WTC11 (cell line): ENCODE measurements at regions not wholly inside any gene's neighbourhood (a gene's known extent, or its start where the extent isn't known, plus 50 kb on each side); places are given as distances from the start of the nearest gene placed in this dataset.

Source experiments
- ATAC-seq: fragments of 200-7000 bp; cut with Tn5 transposase; 2 replicates; pipeline ENCODE4 v1.10.0; 2021; ENCODE audit warnings: mild to moderate bottlenecking, moderate library complexity
- CTCF ChIA-PET: fragments of 300-600 bp; sonication (Branson Sonifier 250); formaldehyde crosslinking; loops from one replicate; lab custom pipeline; 2021; ENCODE audit warnings: antibody characterized with exemption; lab: Charles Lee
- POLR2A ChIA-PET: fragments of 350-600 bp; sonication (Branson Sonifier 250); formaldehyde crosslinking; loops from one replicate; lab custom pipeline; 2021; ENCODE audit warnings: antibody characterized with exemption; lab: Charles Lee
- DNase-seq: peaks from one replicate; pipeline ENCODE4 v3.0.0; 2021; ENCODE audit warnings: low spot score
- H3K27ac Mint-ChIP-seq: 2 replicates; pipeline ENCODE4 v1.8.0; 2021; ENCODE audit warnings: mixed read lengths
- H3K27me3 Mint-ChIP-seq: 2 replicates; pipeline ENCODE4 v1.8.0; 2021; ENCODE audit warnings: low read depth, mild to moderate bottlenecking, moderate library complexity, mixed read lengths
- H3K36me3 Mint-ChIP-seq: 2 replicates; pipeline ENCODE4 v1.8.0; 2021; ENCODE audit warnings: mixed read lengths
- H3K4me1 Mint-ChIP-seq: 2 replicates; pipeline ENCODE4 v1.8.0; 2022; ENCODE audit warnings: mixed read lengths
- H3K4me3 Mint-ChIP-seq: 2 replicates; pipeline ENCODE4 v1.8.0; 2021; ENCODE audit warnings: mild to moderate bottlenecking, moderate library complexity, mixed read lengths
- H3K9me3 Mint-ChIP-seq: 2 replicates; pipeline ENCODE4 v1.8.0; 2021; ENCODE audit warnings: mixed read lengths
- AR ChIP-seq: fragments of 250-450 bp; sonication (Bioruptor Pico); IDR thresholded peaks from 2 replicates; pipeline ENCODE4 v1.9.0; 2021; ENCODE audit warnings: mild to moderate bottlenecking
- CREB1 ChIP-seq: sonication (generic); formaldehyde crosslinking; IDR thresholded peaks from 2 replicates; pipeline ENCODE4 v1.8.0; 2023; ENCODE audit warnings: mild to moderate bottlenecking, missing genetic modification reagents
- E2F1 ChIP-seq: sonication (generic); formaldehyde crosslinking; IDR thresholded peaks from 2 replicates; pipeline ENCODE4 v1.8.0; 2022; ENCODE audit warnings: mild to moderate bottlenecking, missing genetic modification reagents
- FOXP1 ChIP-seq: sonication (generic); formaldehyde crosslinking; IDR thresholded peaks from 2 replicates; pipeline ENCODE4 v1.8.0; 2022; ENCODE audit warnings: missing genetic modification reagents, mild to moderate bottlenecking, moderate library complexity, borderline replicate concordance
- FOXP4 ChIP-seq: sonication (generic); formaldehyde crosslinking; IDR thresholded peaks from 2 replicates; pipeline ENCODE4 v1.8.0; 2022; ENCODE audit warnings: mild to moderate bottlenecking, missing genetic modification reagents
- HMGA2 ChIP-seq: fragments of 250-450 bp; sonication (Bioruptor Pico); IDR thresholded peaks from 2 replicates; pipeline ENCODE4 v1.4.0; 2021; ENCODE audit warnings: mild to moderate bottlenecking, moderate library complexity
- IRF1 ChIP-seq: sonication (generic); formaldehyde crosslinking; IDR thresholded peaks from 2 replicates; pipeline ENCODE4 v1.8.0; 2023; ENCODE audit warnings: missing genetic modification reagents
- KAT7 ChIP-seq: sonication (generic); formaldehyde crosslinking; IDR thresholded peaks from 2 replicates; pipeline ENCODE4 v1.8.1; 2023; ENCODE audit warnings: missing genetic modification reagents, mild to moderate bottlenecking, borderline replicate concordance
- NFATC4 ChIP-seq: fragments of 250-450 bp; sonication (Bioruptor Pico); IDR thresholded peaks from 2 replicates; pipeline ENCODE4 v1.9.0; 2021; ENCODE audit warnings: mild to moderate bottlenecking
- RELA ChIP-seq: sonication (generic); formaldehyde crosslinking; IDR thresholded peaks from 2 replicates; pipeline ENCODE4 v1.8.1; 2022; ENCODE audit warnings: missing genetic modification reagents, mild to moderate bottlenecking, borderline replicate concordance
- SMAD3 ChIP-seq: sonication (generic); formaldehyde crosslinking; IDR thresholded peaks from 2 replicates; pipeline ENCODE4 v1.8.0; 2022; ENCODE audit warnings: missing genetic modification reagents, mild to moderate bottlenecking, borderline replicate concordance
- STAT6 ChIP-seq: sonication (generic); formaldehyde crosslinking; conservative IDR thresholded peaks from 2 replicates; pipeline ENCODE4 v1.8.1; 2023; ENCODE audit warnings: mild to moderate bottlenecking, low read depth, missing genetic modification reagents, moderate library complexity
- TCF7 ChIP-seq: sonication (generic); formaldehyde crosslinking; IDR thresholded peaks from 2 replicates; pipeline ENCODE4 v1.8.0; 2022; ENCODE audit warnings: mild to moderate bottlenecking, low read depth, missing genetic modification reagents, moderate library complexity
- TEAD4 ChIP-seq: sonication (generic); formaldehyde crosslinking; IDR thresholded peaks from 2 replicates; pipeline ENCODE4 v1.8.0; 2022; ENCODE audit warnings: mild to moderate bottlenecking, missing genetic modification reagents
- ZBTB21 ChIP-seq: sonication (generic); formaldehyde crosslinking; IDR thresholded peaks from 2 replicates; pipeline ENCODE4 v1.8.1; 2023; ENCODE audit warnings: mild to moderate bottlenecking, missing genetic modification reagents, borderline replicate concordance
- ZMAT4 ChIP-seq: fragments of 250-450 bp; sonication (Bioruptor Pico); IDR thresholded peaks from 2 replicates; pipeline ENCODE4 v1.9.0; 2021; ENCODE audit warnings: mild to moderate bottlenecking
- ZNF138 ChIP-seq: sonication (generic); formaldehyde crosslinking; conservative IDR thresholded peaks from 2 replicates; pipeline ENCODE4 v1.8.1; 2022; ENCODE audit warnings: mild to moderate bottlenecking, moderate library complexity, missing genetic modification reagents
- ZNF263 ChIP-seq: sonication (generic); formaldehyde crosslinking; IDR thresholded peaks from 2 replicates; pipeline ENCODE4 v1.8.1; 2022; ENCODE audit warnings: low read depth, mild to moderate bottlenecking, moderate library complexity, missing genetic modification reagents
- ZNF416 ChIP-seq: fragments of 250-450 bp; sonication (Bioruptor Pico); IDR thresholded peaks from 2 replicates; pipeline ENCODE4 v1.9.0; 2021; ENCODE audit warnings: mild to moderate bottlenecking, inconsistent platforms
- ZNF671 ChIP-seq: fragments of 250-450 bp; sonication (Bioruptor Pico); IDR thresholded peaks from 2 replicates; pipeline ENCODE4 v1.8.0; 2021; ENCODE audit warnings: mild to moderate bottlenecking

GRCh38 chr3:5271372-5271683 lies 83.8 kb downstream of the EDEM1 start:
- Mint-ChIP-seq H3K4me1 (no peaks in the 10 kb centered on the region), H3K9me3 (peaks cover 34% of the 10 kb centered on the region), H3K27ac (no peak overlapping the region), H3K27me3 (no peaks in the 10 kb centered on the region; the same call in 1 of the 2 replicates), H3K36me3 (peaks cover 2% of the 10 kb centered on the region; the same call in 1 of the 2 replicates), H3K4me3 (no peak overlapping the region)
- CTCF ChIA-PET = no interaction called here
- POLR2A ChIA-PET = no interaction called here
- ATAC-seq (no peak), DNase-seq (no peak)
- TF ChIP-seq RELA (no peak), ZNF416 (no peak), IRF1 (CRISPR knock-in tag) (no peak)

GRCh38 chr3:5272387-5272786 lies 84.9 kb downstream of the EDEM1 start:
- no peak for TF ChIP-seq ZNF671 (CRISPR knock-in tag)
- no peak for TF ChIP-seq CREB1 (CRISPR knock-in tag)
- TF ChIP-seq RELA = no peak
- TF ChIP-seq ZNF138 (CRISPR knock-in tag) = no peak
- no peak for TF ChIP-seq ZNF263 (CRISPR knock-in tag)
- TF ChIP-seq ZMAT4 (CRISPR knock-in tag) = no peak
- TF ChIP-seq, all 79 proteins: peak for 0
- H3K27ac Mint-ChIP-seq = no peak overlapping the region
- no peaks in the 10 kb centered on the region for H3K4me1 Mint-ChIP-seq
- ChIA-PET POLR2A (no interaction called here), CTCF (no interaction called here)
- peaks cover 35% of the 10 kb centered on the region for H3K9me3 Mint-ChIP-seq
- peaks cover 3% of the 10 kb centered on the region; the same call in 1 of the 2 replicates for H3K27me3 Mint-ChIP-seq
- DNase-seq (no peak), ATAC-seq (no peak)
- peaks cover 2% of the 10 kb centered on the region; the same call in 1 of the 2 replicates for H3K36me3 Mint-ChIP-seq
- no peak overlapping the region for H3K4me3 Mint-ChIP-seq

- Mint-ChIP-seq H3K27me3 (peaks cover 3% of the 10 kb centered on the region; the same call in 1 of the 2 replicates), H3K9me3 (peaks cover 42% of the 10 kb centered on the region), H3K4me3 (no peak overlapping the region), H3K36me3 (peaks cover 2% of the 10 kb centered on the region; the same call in 1 of the 2 replicates), H3K4me1 (no peaks in the 10 kb centered on the region), H3K27ac (no peak overlapping the region)
- ATAC-seq (no peak), DNase-seq (no peak)
- POLR2A ChIA-PET = no interaction called here
- CTCF ChIA-PET = no interaction called here
- no peak for TF ChIP-seq E2F1 (CRISPR knock-in tag)
- TF ChIP-seq TEAD4 (CRISPR knock-in tag) = no peak
- no peak for TF ChIP-seq STAT6 (CRISPR knock-in tag)
- TF ChIP-seq KAT7 (CRISPR knock-in tag) = no peak
- TF ChIP-seq ZNF671 (CRISPR knock-in tag) = no peak
- TF ChIP-seq AR (CRISPR knock-in tag) = no peak
- no peak for TF ChIP-seq ZNF416
- TF ChIP-seq TCF7 (CRISPR knock-in tag) = no peak
- no peak for TF ChIP-seq HMGA2 (CRISPR knock-in tag)
- no peak for TF ChIP-seq FOXP1 (CRISPR knock-in tag)
- no peak for TF ChIP-seq NFATC4
- no peak for TF ChIP-seq SMAD3 (CRISPR knock-in tag)
- no peak for TF ChIP-seq FOXP4 (CRISPR knock-in tag)
- TF ChIP-seq ZBTB21 (CRISPR knock-in tag) = no peak
These were observed 86.6 kb downstream of the EDEM1 start for GRCh38 chr3:5274091-5274490.
